Upper lobe of left lung (tissue), 6 donors: ENCODE measurements at regions not wholly inside any gene's neighbourhood (a gene's known extent, or its start where the extent isn't known, plus 50 kb on each side); places are given as distances from the start of the nearest gene placed in this dataset.
"Not testable (repeated sequence)": the region's sequence is repeated elsewhere in the genome, so short reads cannot be mapped to it uniquely, and the experiment has no call there.

Experiments
- ATAC-seq, 2 donors: fragments of 200-7000 bp; cut with Tn5 transposase; one replicate each; pipeline ENCODE4 v1.9.1; 2022; ENCODE audit warnings: mild to moderate bottlenecking in 2 of 2, moderate library complexity in 2 of 2; ENCODE audit not compliant: low FRiP score in 2 of 2
- DNase-seq, 2 donors: peaks; one replicate each; pipeline ENCODE4 v3.0.0-alpha.2; 2019 to 2020
- H3K27ac ChIP-seq, 4 donors: fragments of 200-600 bp; sonication (generic); one replicate each; pipeline ENCODE4 v1.5.1; 2016 to 2019
- H3K27me3 ChIP-seq, 4 donors: fragments of 200-600 bp; sonication (generic); one replicate each; pipeline ENCODE4 v1.5.1; 2017 to 2019
- H3K36me3 ChIP-seq, 4 donors: fragments of 200-600 bp; sonication (generic); one replicate each; pipeline ENCODE4 v1.5.1; 2016 to 2019
- H3K4me1 ChIP-seq, 4 donors: fragments of 200-600 bp; sonication (generic); one replicate each; pipeline ENCODE4 v1.5.1; 2018 to 2019
- H3K4me3 ChIP-seq, 4 donors: fragments of 200-600 bp; sonication (generic); one replicate each; pipeline ENCODE4 v1.5.1; 2017 to 2019; ENCODE audit warnings: mild to moderate bottlenecking in 2 of 4, moderate library complexity in 1 of 4
- H3K9me3 ChIP-seq, 4 donors: fragments of 200-600 bp; sonication (generic); one replicate each; pipeline ENCODE4 v1.5.1; 2018 to 2019
- EP300 ChIP-seq, 4 donors: sonication (generic); formaldehyde crosslinking; IDR thresholded peaks; one replicate each; pipeline ENCODE4 v1.5.1; 2017; ENCODE audit warnings: antibody characterized with exemption in 4 of 4, control low read depth in 2 of 4
- POLR2A ChIP-seq, 4 donors: fragments of 450-650 bp; IDR thresholded peaks; one replicate each; pipeline ENCODE4 v1.5.1; 2016 to 2017; ENCODE audit warnings: antibody characterized with exemption in 4 of 4, mild to moderate bottlenecking in 2 of 4
- POLR2AphosphoS5 ChIP-seq, 2 donors: sonication (generic); formaldehyde crosslinking; IDR thresholded peaks; one replicate each; pipeline ENCODE4 v1.5.1; 2017; ENCODE audit warnings: antibody characterized with exemption in 2 of 2
- WGBS, 2 donors: methylation state at CpG; one replicate each; pipeline ENCODE4 v1.1.5; 2017 to 2018; 5-methylcytosine and 5-hydroxymethylcytosine counted together
- TF ChIP-seq, protein P1 (sequence below), 6 experiments: fragments of 450-650 bp in 4 of 6; fragments of 200-600 bp in 2 of 6; sonication (generic) in 2 of 6; IDR thresholded peaks; one replicate each; pipeline ENCODE4 v1.5.1; 2016 to 2019; ENCODE audit warnings: antibody characterized with exemption in 6 of 6
- donor health status: DM: no; HTN: no; CAD: no; lungs with moderate emphysema.
- donor health status: DM: no; HTN: yes; CAD: no; lungs with severe emphysema.

DNA sequence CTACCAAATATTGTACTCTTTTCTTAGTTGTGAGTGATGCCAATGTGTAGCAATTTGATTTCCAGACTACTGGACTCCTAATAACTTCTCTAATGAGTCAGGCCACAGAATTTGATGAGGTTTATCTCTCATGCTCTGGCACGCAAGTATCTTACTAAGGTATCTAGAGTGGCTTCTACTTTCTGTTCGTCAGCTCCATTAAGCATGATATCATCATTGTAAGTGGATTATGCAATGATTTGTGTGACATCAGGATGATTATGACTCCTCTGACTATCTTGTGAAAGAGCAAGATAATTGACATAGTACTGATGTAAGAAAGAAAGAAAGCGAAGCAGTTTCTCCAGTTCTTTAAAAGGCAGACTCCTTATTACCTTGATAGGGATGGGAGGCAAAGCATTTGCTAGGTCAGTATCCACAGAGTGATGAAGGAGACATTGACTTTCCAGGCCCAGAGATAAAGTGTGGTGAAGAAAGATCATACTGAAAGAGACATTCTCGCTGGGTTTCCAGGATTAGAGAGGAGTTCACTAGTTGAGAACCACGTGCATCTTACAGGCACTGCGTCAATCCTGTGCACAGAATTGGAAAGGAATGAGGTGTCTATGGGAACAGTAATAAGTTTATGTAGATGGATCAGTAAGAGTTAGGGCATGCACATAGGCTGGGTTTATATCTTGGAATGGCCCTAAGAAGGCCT, 161.9 kb upstream of the STK26 start:
- no peaks in the 10 kb centered on the region for H3K27me3 ChIP-seq
- no peak for DNase-seq

DNA sequence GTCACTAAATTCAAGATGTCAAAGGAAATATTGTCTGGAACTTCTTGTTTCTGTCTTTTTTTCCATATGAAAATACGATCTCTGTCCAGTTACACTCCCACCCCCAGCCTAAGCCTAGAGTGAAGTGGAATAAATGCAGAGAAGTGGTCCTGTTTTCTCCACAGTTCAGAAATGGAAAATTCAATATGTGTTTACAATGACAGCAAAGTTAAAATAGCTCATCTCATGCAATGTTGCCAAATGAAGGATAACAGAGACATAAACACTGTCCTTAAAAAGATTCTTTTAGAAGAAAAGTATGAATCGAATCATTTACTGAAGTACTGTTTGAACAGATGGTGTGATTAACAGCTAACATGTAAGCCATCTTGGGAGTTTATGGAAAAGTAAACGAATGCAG, 160.8 kb upstream of the STK26 start:
- H3K9me3 ChIP-seq, result no peaks in the 10 kb centered on the region
- H3K4me1 ChIP-seq, result no peaks in the 10 kb centered on the region
- WGBS, 2 donors, result 69 to 73% methylated on average over 3 of the region's 3 CpGs
- ATAC-seq (no peak), DNase-seq (no peak)
- H3K36me3 ChIP-seq, result no peaks in the 10 kb centered on the region
- no peak for TF ChIP-seq POLR2AphosphoS5 (IDR thresholded peaks at IDR 0.05)
- no peak for TF ChIP-seq POLR2A (IDR thresholded peaks at IDR 0.05)
- no peak for TF ChIP-seq EP300 (IDR thresholded peaks at IDR 0.05)
- TF ChIP-seq, protein P1, sequence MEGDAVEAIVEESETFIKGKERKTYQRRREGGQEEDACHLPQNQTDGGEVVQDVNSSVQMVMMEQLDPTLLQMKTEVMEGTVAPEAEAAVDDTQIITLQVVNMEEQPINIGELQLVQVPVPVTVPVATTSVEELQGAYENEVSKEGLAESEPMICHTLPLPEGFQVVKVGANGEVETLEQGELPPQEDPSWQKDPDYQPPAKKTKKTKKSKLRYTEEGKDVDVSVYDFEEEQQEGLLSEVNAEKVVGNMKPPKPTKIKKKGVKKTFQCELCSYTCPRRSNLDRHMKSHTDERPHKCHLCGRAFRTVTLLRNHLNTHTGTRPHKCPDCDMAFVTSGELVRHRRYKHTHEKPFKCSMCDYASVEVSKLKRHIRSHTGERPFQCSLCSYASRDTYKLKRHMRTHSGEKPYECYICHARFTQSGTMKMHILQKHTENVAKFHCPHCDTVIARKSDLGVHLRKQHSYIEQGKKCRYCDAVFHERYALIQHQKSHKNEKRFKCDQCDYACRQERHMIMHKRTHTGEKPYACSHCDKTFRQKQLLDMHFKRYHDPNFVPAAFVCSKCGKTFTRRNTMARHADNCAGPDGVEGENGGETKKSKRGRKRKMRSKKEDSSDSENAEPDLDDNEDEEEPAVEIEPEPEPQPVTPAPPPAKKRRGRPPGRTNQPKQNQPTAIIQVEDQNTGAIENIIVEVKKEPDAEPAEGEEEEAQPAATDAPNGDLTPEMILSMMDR (IDR thresholded peaks at IDR 0.05), result no peak
- H3K27me3 ChIP-seq, result no peaks in the 10 kb centered on the region
- no peak overlapping the region for H3K4me3 ChIP-seq
- H3K27ac ChIP-seq, result no peak overlapping the region

More for the DNA sequence above, 161.9 kb upstream of the STK26 start:
- WGBS, 2 donors, result 85 to 90% methylated on average over 6 of the region's 6 CpGs
- Histone ChIP-seq H3K4me3 (no peak overlapping the region), H3K27ac (no peak overlapping the region), H3K9me3 (no peaks in the 10 kb centered on the region), H3K4me1 (no peaks in the 10 kb centered on the region), H3K36me3 (no peaks in the 10 kb centered on the region)
- TF ChIP-seq, protein P1 (IDR thresholded peaks at IDR 0.05), result no peak
- TF ChIP-seq EP300 (IDR thresholded peaks at IDR 0.05), result no peak
- no peak for TF ChIP-seq POLR2A (IDR thresholded peaks at IDR 0.05)
- no peak for TF ChIP-seq POLR2AphosphoS5 (IDR thresholded peaks at IDR 0.05)
- no peak for ATAC-seq

DNA sequence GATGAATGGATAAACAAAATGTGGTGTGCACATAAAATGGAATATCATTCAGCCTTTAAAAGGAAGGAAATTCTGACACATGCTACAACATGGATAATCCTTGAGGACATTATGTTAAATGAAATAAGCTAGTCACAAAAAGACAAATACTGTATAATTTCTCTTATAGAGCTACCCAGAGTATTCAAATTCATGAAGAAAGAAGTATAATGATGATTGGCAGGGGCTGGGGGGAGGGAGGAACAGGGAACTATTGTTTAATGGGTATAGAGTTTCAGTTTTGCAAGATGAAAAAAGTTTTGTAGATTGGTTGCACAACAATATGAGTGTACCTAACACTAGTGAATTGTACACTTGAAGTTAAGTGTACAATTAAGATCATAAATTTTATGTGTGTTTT, 153.9 kb upstream of the STK26 start:
- H3K27ac ChIP-seq, result no peak overlapping the region
- DNase-seq (no peak), ATAC-seq (no peak)
- no peaks in the 10 kb centered on the region for H3K36me3 ChIP-seq
- H3K4me1 ChIP-seq, result no peaks in the 10 kb centered on the region
- no peaks in the 10 kb centered on the region for H3K27me3 ChIP-seq
- no peaks in the 10 kb centered on the region for H3K9me3 ChIP-seq
- H3K4me3 ChIP-seq, result no peak overlapping the region
- TF ChIP-seq, protein P1 (IDR thresholded peaks at IDR 0.05), result no peak
- TF ChIP-seq POLR2AphosphoS5 (IDR thresholded peaks at IDR 0.05), result no peak
- TF ChIP-seq POLR2A (IDR thresholded peaks at IDR 0.05), result no peak
- TF ChIP-seq EP300 (IDR thresholded peaks at IDR 0.05), result no peak

DNA sequence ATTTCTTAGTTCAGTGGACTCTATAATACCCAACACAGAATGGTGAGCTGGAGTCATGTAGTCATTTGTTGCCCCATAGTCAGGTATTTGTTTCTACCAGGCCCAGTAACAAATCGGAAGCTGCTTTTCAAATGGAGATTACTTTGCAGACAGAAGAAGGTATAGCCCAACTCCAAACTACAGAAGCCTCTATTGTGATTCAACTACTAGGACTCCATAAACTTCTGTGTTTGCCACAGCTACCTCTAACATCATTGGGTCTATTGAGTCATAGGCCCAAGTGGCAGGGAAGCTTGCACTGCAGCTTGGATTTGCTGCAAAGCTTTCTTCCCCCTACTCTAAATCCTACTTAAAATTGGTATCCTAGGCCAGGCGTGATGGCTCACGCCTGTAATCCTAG, 148.8 kb upstream of the STK26 start:
- Histone ChIP-seq H3K4me1 (no peaks in the 10 kb centered on the region), H3K36me3 (no peaks in the 10 kb centered on the region), H3K9me3 (no peaks in the 10 kb centered on the region), H3K27ac (no peak overlapping the region), H3K27me3 (no peaks in the 10 kb centered on the region), H3K4me3 (no peak overlapping the region)
- no peak for ATAC-seq
- TF ChIP-seq POLR2AphosphoS5 (IDR thresholded peaks at IDR 0.05) (no peak), EP300 (IDR thresholded peaks at IDR 0.05) (no peak), POLR2A (IDR thresholded peaks at IDR 0.05) (no peak)
- TF ChIP-seq, protein P1 (IDR thresholded peaks at IDR 0.05), result no peak
- no peak for DNase-seq
- 93 to 100% methylated on average over 3 of the region's 3 CpGs for WGBS, 2 donors

DNA sequence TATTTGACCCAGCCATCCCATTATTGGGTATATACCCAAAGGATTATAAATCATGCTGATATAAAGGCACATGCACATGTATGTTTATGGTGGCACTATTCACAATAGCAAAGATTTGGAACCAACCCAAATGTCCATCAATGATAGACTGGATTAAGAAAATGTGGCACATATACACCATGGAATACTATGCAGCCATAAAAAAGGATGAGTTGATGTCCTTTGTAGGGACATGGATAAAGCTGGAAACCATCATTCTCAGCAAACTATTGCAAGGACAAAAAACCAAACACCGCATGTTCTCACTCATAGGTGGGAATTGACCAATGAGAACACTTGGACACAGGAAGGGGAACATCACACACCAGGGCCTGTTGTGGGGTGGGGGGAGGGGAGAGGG, 147.3 kb upstream of the STK26 start:
- ATAC-seq, H3K27me3 ChIP-seq: not testable (repeated sequence)
- WGBS, 2 donors, result 87% methylated on average over 1 of the region's 1 CpG; no CpG with 5 or more reads in 1 of the 2 donors

More for the DNA sequence above, 147.3 kb upstream of the STK26 start:
- DNase-seq, H3K27ac ChIP-seq, H3K9me3 ChIP-seq, H3K4me3 ChIP-seq, H3K36me3 ChIP-seq, H3K4me1 ChIP-seq: not testable (repeated sequence)
